Erythroblast (primary cell): ENCODE measurements at regions not wholly inside any gene's neighbourhood (a gene's known extent, or its start where the extent isn't known, plus 50 kb on each side); places are given as distances from the start of the nearest gene placed in this dataset.

Experiments
- GATA1 ChIP-seq: IDR thresholded peaks from 2 replicates; pipeline ENCODE4 v1.6.1; 2011; ENCODE audit warnings: low read depth, mild to moderate bottlenecking, control low read depth, low read length, moderate library complexity
- POLR2A ChIP-seq: IDR thresholded peaks from 2 replicates; pipeline ENCODE4 v1.6.1; 2011; ENCODE audit warnings: mild to moderate bottlenecking, low read length

DNA sequence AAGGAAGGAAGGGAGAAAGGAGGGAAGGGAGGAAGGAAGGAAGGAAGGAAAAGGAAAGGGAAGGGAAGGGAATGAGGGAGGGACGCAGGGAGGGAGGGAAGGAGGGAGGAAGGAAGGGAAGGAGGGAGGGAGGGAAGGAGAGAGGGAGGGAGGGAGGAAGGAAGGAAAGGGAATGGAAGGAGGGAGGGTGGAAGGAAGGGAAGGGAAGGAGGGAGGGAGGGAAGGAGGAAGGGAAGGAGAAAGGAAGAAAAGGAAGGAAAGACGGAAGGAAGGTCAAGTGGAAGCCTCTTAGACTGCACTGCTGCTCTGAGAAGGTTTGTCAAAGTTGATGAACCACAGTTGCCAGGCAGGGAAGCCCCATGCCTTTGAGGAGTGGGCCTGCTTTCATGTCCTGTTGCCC, 324.3 kb upstream of the ZFP64 start:
- TF ChIP-seq POLR2A (no peak), GATA1 (no peak)
